HG03095 (cell line): ENCODE measurements at regions not wholly inside any gene's neighbourhood (a gene's known extent, or its start where the extent isn't known, plus 50 kb on each side); places are given as distances from the start of the nearest gene placed in this dataset.

Experiments
- ATAC-seq: cut with Tn5 transposase; IDR thresholded peaks from one replicate; pipeline ENCODE4 v1.9.1; 2021; ENCODE audit warnings: moderate library complexity; ENCODE audit not compliant: unreplicated experiment

- ATAC-seq: no peak
These were observed 804.6 kb upstream of the COX7C start for GRCh38 chr5:85813146-85813545.

GRCh38 chr5:85814596-85814995 lies 803.1 kb upstream of the COX7C start:
- ATAC-seq: no peak

- no peak for ATAC-seq
These were observed 794.0 kb upstream of the COX7C start for GRCh38 chr5:85823462-85824426.

- ATAC-seq: no peak
These were observed 779.0 kb upstream of the COX7C start for GRCh38 chr5:85838781-85839180.

- ATAC-seq: no peak
These were observed 776.1 kb upstream of the COX7C start for GRCh38 chr5:85841653-85842052.

- ATAC-seq: no peak
These were observed 774.2 kb upstream of the COX7C start for GRCh38 chr5:85843535-85843934.

- ATAC-seq: no peak
These were observed 768.3 kb upstream of the COX7C start for GRCh38 chr5:85849411-85849810.

- ATAC-seq: no peak
These were observed 752.4 kb upstream of the COX7C start for GRCh38 chr5:85865296-85865695.

GRCh38 chr5:85868070-85868469 lies 749.7 kb upstream of the COX7C start:
- no peak for ATAC-seq

- no peak for ATAC-seq
These were observed 723.7 kb upstream of the COX7C start for GRCh38 chr5:85893996-85894395.

- no peak for ATAC-seq
These were observed 721.2 kb upstream of the COX7C start for GRCh38 chr5:85896514-85896913.

- ATAC-seq: no peak
These were observed 711.3 kb upstream of the COX7C start for GRCh38 chr5:85906460-85906859.

GRCh38 chr5:85910335-85910734 lies 707.4 kb upstream of the COX7C start:
- ATAC-seq: no peak

- ATAC-seq: no peak
These were observed 696.8 kb upstream of the COX7C start for GRCh38 chr5:85920984-85921383.

- no peak for ATAC-seq
These were observed 696.2 kb upstream of the COX7C start for GRCh38 chr5:85921590-85921989.

GRCh38 chr5:85927632-85928031 lies 690.1 kb upstream of the COX7C start:
- no peak for ATAC-seq

GRCh38 chr5:85929713-85930112 lies 688.0 kb upstream of the COX7C start:
- no peak for ATAC-seq

- no peak for ATAC-seq
These were observed 686.5 kb upstream of the COX7C start for GRCh38 chr5:85931220-85931619.

- ATAC-seq: no peak
These were observed 679.5 kb upstream of the COX7C start for GRCh38 chr5:85938201-85938600.

- no peak for ATAC-seq
These were observed 666.0 kb upstream of the COX7C start for GRCh38 chr5:85951707-85952210.

GRCh38 chr5:85952680-85953079 lies 665.1 kb upstream of the COX7C start:
- ATAC-seq: no peak

- no peak for ATAC-seq
These were observed 650.1 kb upstream of the COX7C start for GRCh38 chr5:85967681-85968080.

GRCh38 chr5:85972539-85972938 lies 645.2 kb upstream of the COX7C start:
- ATAC-seq: no peak
